Stimulated activated CD8-positive, alpha-beta memory T cell treated with anti-CD3 and anti-CD28 coated beads, Interleukin-7, amount 100 ng/mL, for 48 hours (primary cell): ENCODE measurements at regions not wholly inside any gene's neighbourhood (a gene's known extent, or its start where the extent isn't known, plus 50 kb on each side); places are given as distances from the start of the nearest gene placed in this dataset.

ENCODE experiments used
- DNase-seq, 2 donors: peaks; one replicate each; pipeline ENCODE4 v3.0.0-alpha.2; 2020; ENCODE audit warnings: low read depth in 1 of 2; ENCODE audit errors: extremely low read depth in 1 of 2

- DNase-seq = no peak
Observed at GRCh38 chr2:155099784-155100183, 401.3 kb downstream of the KCNJ3 start.

- no peak for DNase-seq
Observed at GRCh38 chr2:155095613-155096012, 397.1 kb downstream of the KCNJ3 start.

GRCh38 chr2:155080373-155080772 is 381.9 kb downstream of the KCNJ3 start:
- DNase-seq = no peak

GRCh38 chr2:155070489-155070888 is 372.0 kb downstream of the KCNJ3 start:
- no peak for DNase-seq

- no peak for DNase-seq
Observed at GRCh38 chr2:155062922-155063258, 364.4 kb downstream of the KCNJ3 start.

- no peak for DNase-seq
Observed at GRCh38 chr2:155062250-155062921, 363.9 kb downstream of the KCNJ3 start.

- no peak for DNase-seq
Observed at GRCh38 chr2:155060896-155061295, 362.4 kb downstream of the KCNJ3 start.

- DNase-seq = no peak
Observed at GRCh38 chr2:155054712-155055111, 356.2 kb downstream of the KCNJ3 start.

- no peak for DNase-seq
Observed at GRCh38 chr2:155043097-155043496, 344.6 kb downstream of the KCNJ3 start.

GRCh38 chr2:155035308-155035707 is 336.8 kb downstream of the KCNJ3 start:
- DNase-seq = no peak

- DNase-seq = no peak
Observed at GRCh38 chr2:155033652-155034051, 335.2 kb downstream of the KCNJ3 start.

GRCh38 chr2:155030296-155030695 is 331.8 kb downstream of the KCNJ3 start:
- no peak for DNase-seq

GRCh38 chr2:155026651-155027174 is 328.2 kb downstream of the KCNJ3 start:
- DNase-seq = no peak

GRCh38 chr2:155023674-155024073 is 325.2 kb downstream of the KCNJ3 start:
- no peak for DNase-seq

GRCh38 chr2:155022531-155022930 is 324.0 kb downstream of the KCNJ3 start:
- no peak for DNase-seq

GRCh38 chr2:155021618-155022017 is 323.1 kb downstream of the KCNJ3 start:
- DNase-seq = no peak

GRCh38 chr2:155020246-155020645 is 321.8 kb downstream of the KCNJ3 start:
- DNase-seq = no peak

GRCh38 chr2:155010925-155011324 is 312.4 kb downstream of the KCNJ3 start:
- DNase-seq = no peak

- DNase-seq = no peak
Observed at GRCh38 chr2:154995361-154995760, 296.9 kb downstream of the KCNJ3 start.

- no peak for DNase-seq
Observed at GRCh38 chr2:154992826-154993225, 294.3 kb downstream of the KCNJ3 start.

GRCh38 chr2:154978710-154979109 is 280.2 kb downstream of the KCNJ3 start:
- no peak for DNase-seq

GRCh38 chr2:154978244-154978643 is 279.7 kb downstream of the KCNJ3 start:
- DNase-seq = no peak

- DNase-seq = no peak
Observed at GRCh38 chr2:154974041-154974440, 275.5 kb downstream of the KCNJ3 start.
